Transverse colon (tissue), 3 donors: ENCODE measurements at regions not wholly inside any gene's neighbourhood (a gene's known extent, or its start where the extent isn't known, plus 50 kb on each side); places are given as distances from the start of the nearest gene placed in this dataset.

Experiments
- CTCF ChIP-seq, 5 experiments: fragments of 200-600 bp in 3 of 5; fragments of 450-650 bp in 2 of 5; sonication (generic) in 3 of 5; IDR thresholded peaks; 1 replicate in 2 of 5; 2 replicates in 3 of 5; pipeline ENCODE4 v1.5.1; 2016 to 2017; ENCODE audit warnings: antibody characterized with exemption in 5 of 5, inconsistent platforms in 3 of 5, mild to moderate bottlenecking in 2 of 5, moderate library complexity in 1 of 5
- POLR2A ChIP-seq: fragments of 450-650 bp; IDR thresholded peaks from one replicate; pipeline ENCODE4 v1.6.1; 2016; ENCODE audit warnings: antibody characterized with exemption, mild to moderate bottlenecking, moderate library complexity

DNA sequence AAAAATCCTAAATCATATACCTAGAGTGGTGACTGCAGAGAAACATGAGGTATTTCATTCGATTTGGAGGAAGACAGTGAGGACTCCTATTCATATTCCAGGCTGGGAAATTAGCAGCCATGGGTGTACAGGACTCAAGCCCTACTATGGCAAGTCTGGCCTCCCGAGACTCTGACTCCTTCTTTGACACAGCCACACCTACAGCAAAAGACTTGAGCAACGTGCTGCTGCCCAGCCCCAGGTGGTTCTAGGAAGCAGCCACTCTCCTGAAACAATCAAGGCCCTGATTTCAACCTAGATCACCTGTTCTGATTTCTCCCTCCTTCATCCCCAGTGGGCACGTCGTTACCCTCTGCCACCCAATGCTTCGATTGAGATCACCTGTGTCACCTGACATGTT is 84.0 kb upstream of the ATP11B start:
- TF ChIP-seq CTCF (IDR thresholded peaks at IDR 0.05) (no peak), POLR2A (no peak)
